SIG-M5 (cell line): ENCODE measurements at regions not wholly inside any gene's neighbourhood (a gene's known extent, or its start where the extent isn't known, plus 50 kb on each side); places are given as distances from the start of the nearest gene placed in this dataset.
"Not testable (repeated sequence)": the region's sequence is repeated elsewhere in the genome, so short reads cannot be mapped to it uniquely, and the experiment has no call there.

ENCODE experiments used
- DNase-seq: peaks from one replicate; lab custom pipeline; 2025; lab: John Stamatoyannopoulos, UW

DNA sequence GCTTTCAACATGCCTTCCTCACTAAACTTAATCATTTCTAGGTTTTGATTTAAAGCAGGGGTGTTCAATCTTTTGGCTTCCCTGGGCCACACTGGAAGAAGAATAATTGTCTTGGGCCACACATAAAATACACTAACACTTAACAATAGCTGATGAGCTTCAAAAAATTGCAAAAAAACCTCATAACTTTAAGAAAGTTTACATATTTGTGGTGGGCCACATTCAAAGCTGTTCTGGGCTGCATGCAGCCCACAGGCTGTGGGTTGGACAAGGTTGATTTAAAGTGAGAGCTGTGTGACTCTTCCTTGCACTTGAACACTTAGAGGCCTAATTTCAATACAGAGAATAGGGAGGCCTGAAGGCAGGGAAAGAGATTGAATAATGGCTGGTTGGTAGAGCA, 598.3 kb downstream of the EFNA5 start:
- no peak for DNase-seq

DNA sequence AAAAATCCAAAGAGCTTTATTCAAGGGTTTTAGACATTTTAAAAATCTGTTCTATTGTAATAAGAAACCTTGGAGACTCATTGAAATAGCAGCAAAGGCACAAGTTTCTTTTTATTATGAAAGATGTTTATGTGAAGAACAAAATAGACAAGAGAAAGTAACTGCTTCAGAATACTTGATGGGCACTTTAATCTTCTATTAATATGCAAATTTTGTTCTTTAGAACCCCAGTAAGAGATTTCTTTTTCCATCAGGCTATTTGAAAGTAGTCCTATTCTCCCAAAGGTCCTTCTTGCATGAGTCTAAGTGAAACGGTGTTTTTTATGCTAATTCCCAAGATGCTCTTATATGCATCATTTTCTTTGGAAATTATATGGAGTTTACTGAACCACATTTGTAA, 602.0 kb downstream of the EFNA5 start:
- DNase-seq, result no peak

DNA sequence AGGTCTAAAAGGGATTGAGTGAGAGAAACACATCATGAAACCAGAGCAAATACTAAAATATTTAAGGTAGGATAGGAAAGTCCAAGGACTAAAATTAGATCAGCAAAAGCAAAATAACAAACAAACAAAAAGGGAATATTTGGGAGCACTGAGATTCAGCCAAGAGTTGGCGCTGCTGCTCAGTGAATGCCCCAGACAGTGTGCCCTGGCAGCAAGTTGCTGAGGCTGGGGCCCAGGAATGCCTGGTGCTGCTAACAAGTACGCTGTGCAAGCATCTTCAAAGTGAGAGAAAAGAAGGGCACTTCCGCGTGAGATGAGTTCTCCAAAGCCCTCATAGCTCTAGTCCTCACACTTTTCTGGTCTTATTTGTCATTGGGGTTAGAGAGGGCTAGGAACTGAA, 603.3 kb downstream of the EFNA5 start:
- DNase-seq, result no peak

- no peak for DNase-seq
These were observed 607.2 kb downstream of the EFNA5 start for GRCh38 chr5:107063511-107063910.

- no peak for DNase-seq
These were observed 611.9 kb downstream of the EFNA5 start for GRCh38 chr5:107058803-107059202.

- no peak for DNase-seq
These were observed 612.5 kb downstream of the EFNA5 start for GRCh38 chr5:107058235-107058634.

DNA sequence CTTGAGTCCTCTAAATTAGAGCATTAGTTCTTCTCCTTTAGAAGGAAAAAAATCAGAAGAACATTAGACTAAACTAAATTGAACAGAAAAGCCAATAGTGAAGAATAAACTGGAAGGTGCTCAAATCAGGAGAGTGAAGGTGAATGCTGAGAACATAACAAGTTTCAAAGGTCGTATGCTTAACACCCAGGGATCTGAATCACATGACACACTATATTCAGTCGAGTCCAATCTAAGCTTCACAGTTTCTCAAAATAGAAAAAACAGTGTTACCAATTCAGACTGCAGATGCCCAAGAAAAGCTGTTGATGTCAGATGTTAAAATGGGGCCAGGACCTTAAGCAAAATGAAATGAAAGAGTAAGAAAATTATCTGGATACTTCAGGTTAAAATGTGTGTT, 614.5 kb downstream of the EFNA5 start:
- DNase-seq, result no peak

DNA sequence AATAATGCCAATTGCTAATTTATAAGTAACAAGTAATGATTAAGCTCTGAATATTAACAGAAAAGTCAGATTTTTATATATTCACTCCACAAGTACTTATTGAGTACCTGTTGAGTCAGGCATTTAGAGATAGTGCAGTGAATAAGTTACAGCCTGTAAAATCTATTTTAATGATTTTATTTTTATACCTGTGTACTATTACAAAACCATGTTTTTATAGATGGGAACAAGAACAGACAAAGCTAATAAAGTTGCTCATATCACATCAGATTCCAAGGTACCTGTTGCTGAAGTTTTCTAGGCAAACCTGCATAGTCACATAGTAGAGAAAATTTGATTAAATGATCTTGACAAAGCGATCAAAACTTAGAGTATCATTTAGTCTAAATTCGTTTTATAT, 623.7 kb downstream of the EFNA5 start:
- DNase-seq, result no peak

GRCh38 chr5:107043665-107044064, 627.1 kb downstream of the EFNA5 start:
- no peak for DNase-seq

GRCh38 chr5:107040907-107041306, 629.8 kb downstream of the EFNA5 start:
- no peak for DNase-seq

- DNase-seq, result no peak
These were observed 638.1 kb downstream of the EFNA5 start for GRCh38 chr5:107032629-107033028.

- DNase-seq, result no peak
These were observed 641.8 kb downstream of the EFNA5 start for GRCh38 chr5:107028938-107029337.

DNA sequence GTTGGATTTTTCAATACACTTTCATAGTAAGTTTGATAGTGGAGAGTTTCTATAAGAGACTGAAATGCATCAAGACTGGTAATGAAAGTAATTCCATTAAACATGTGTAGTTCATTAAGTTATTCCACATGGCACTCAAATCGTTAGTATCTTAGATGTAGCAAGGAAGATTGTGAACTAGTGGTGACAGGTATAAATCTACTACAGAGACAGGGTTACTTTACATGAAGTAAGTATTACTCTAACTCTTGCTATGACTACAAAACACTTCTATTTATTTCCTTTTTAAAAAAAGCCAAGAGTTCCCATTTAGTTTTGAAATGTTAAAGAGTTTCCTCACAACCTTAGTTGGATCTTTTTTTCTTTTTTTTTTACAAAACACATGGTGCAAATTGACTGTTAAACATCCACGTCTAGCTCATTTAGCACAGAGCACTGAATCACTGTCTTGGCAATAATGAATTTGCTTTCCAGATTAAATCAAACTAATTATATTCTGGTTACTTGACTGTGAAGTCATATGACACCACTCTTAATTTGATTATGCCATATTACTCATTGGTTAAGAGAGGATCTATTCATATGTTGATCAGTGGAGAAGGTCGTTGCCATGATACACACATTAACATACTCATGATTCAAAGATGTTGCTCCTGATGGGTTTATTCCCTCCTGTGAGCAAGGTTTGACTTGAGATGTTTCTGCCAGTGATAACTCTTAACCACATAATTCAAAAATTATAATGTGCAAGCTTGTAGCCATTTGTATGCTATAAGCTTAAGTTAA, 644.8 kb downstream of the EFNA5 start:
- no peak for DNase-seq

DNA sequence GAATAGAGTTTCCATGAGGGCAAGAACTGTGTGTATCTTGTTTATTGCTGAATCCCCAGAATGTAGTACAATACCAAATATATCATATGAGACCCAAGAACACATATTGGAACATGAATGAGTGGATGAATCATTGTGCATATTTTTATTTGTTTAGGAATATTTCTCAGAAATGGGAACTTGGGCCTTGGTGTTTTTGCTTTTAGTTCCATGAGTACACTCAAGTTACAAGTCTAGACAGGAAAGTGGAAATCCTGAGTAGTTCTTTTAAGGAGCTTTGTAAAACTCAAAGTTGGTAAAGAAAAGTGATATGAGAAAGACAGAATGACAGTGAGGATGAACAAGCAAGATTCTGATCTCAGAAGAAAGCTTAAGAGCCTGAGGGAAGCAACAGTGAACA, 647.0 kb downstream of the EFNA5 start:
- DNase-seq, result no peak

DNA sequence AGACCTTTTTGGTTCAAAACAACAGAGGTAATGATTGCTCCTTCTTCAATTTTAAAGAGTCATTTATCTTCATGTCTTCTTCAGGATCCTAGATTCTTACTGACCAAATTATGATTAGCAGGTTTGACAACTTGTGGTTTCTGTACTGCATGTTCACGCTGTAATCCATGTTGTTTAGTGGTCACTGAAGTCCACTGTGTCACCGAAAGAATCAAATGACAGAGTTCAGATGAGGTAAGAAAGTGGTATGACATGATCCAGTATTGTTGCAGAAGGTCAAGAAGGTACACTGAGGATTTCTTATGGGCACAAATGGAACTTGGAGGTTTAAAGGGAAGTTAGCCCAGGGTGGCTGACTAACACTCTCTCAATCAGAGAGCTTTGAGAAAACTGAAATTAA, 649.2 kb downstream of the EFNA5 start:
- DNase-seq, result no peak

GRCh38 chr5:107020626-107021025, 650.1 kb downstream of the EFNA5 start:
- no peak for DNase-seq

- DNase-seq, result no peak
These were observed 653.1 kb downstream of the EFNA5 start for GRCh38 chr5:107017616-107018015.

DNA sequence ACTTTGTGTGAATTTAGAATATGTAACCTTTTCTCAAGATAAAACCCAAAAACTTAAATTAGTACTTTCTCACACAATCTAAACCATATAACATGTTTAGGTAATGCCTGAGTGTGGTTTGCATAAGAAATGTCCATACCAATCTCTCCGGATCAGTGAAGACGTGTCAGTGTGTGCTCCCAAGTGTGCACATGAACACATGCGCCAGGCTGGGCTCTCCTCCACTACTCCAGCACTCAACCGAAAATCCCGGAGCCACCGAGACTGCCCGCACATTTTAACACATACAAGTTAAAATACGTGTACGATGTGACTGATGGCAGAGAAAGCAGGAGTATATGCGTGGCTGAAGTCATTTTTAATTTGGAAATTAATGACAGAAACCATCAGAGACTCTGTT, 658.4 kb downstream of the EFNA5 start:
- no peak for DNase-seq

GRCh38 chr5:107011605-107012004, 659.1 kb downstream of the EFNA5 start:
- DNase-seq, result no peak

DNA sequence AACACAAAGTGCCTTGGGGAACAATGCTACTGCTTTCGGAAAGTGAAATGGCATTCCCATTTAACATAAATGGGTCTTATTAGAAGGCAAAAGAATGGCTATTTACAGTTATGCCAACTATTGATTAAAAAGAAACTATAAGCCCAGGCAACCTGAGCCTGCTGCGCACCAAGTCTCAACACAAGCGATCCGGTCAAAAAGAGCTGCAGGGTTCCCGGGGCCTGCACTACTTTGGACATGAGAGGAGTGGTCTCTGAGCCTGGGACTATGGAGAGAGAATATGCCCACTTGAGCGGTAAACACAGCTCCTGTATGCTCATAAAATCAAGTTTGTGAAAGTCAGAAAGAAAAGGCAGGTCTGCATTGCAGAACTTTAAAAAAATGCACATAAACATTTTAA, 660.7 kb downstream of the EFNA5 start:
- DNase-seq, result no peak

DNA sequence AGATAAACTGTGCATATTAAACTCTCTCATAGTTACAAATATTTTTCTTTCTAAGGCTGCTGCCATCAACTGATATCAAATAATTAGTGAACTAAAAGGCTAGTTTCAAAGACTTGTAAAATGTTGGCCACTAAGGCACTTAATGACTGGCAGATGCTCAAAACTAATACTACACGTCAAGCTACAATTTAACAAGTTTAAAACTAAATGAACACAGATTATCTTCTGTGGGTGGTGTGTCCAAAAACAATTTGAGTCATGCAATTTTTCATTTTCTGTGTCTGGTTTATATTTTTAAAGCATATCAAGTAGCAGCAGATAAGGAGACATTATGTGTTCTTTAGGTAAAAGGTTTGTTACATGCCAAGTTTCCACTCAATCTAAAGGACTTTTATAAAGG, 665.1 kb downstream of the EFNA5 start:
- DNase-seq, result no peak

DNA sequence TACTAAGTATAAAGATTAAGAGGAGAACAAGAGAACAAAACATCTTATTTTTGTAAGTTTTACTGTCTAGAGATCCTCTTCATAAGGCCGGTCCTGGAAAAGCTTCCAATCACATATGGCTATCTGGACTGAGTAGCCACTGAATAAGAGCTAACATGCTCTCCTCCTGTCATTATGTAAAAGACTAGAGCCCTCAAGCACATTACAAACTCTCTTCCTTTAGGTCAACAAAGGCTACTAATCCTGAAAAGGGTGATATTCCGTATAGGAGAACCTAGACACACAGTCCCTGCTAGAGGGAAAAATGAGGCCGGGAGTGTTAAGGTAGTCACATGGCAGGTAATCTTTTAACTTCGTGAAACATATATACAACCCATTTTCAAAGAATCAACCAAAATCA, 665.6 kb downstream of the EFNA5 start:
- DNase-seq, result no peak

DNA sequence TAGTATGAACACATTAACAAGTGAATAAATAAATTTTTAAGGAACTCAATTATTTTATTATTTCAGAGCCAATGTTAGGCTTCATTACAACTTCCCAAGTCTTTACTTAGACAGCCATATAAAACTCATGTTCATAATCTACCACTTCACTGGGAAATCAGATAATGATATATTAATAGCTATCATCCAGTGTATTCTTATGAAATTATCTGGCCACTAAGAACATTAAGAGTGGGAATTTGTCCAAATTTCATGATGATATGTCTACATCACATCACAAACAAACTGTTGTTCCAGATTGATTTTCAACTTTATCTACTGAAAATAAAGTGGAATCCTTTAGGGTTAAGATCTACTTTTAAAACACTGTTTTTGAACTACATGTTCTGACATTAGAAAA, 668.6 kb downstream of the EFNA5 start:
- no peak for DNase-seq

DNA sequence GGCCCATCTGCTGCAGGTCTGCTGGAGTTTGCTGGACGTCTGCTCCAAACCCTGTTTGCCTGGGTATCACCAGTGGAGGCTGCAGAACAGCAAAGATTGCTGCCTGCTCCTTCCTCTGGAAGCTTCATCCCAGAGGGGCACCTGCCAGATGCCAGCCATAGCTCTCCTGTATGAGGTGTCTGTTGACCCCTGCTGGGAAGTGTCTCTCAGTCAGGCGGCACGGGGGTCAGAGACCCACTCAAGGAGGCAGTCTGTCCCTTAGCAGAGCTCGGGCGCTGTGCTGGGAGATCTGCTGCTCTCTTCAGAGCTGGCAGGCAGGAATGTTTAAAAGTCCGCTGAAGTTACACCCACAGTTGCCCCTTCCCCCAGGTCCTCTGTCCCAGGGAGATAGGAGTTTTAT, 671.2 kb downstream of the EFNA5 start:
- not testable (repeated sequence) for DNase-seq
